ENCODE measurements at regions not wholly inside any gene's neighbourhood (a gene's known extent, or its start where the extent isn't known, plus 50 kb on each side); places are given as distances from the start of the nearest gene placed in this dataset.

GRCh38 chr15:55003965-55004873 is 192.5 kb downstream of the RSL24D1 start:
- no peak for TF ChIP-seq POLR2AphosphoS5 (IDR thresholded peaks at IDR 0.05; ENCODE audit: low read depth, low read length)
- TF ChIP-seq POLR2A (IDR thresholded peaks at IDR 0.05; ENCODE audit: low read depth, low read length), result no peak
- no peak for TF ChIP-seq TAF1 (IDR thresholded peaks at IDR 0.05; ENCODE audit: low read depth, low read length)
